Immature natural killer cell (primary cell): ENCODE measurements at regions not wholly inside any gene's neighbourhood (a gene's known extent, or its start where the extent isn't known, plus 50 kb on each side); places are given as distances from the start of the nearest gene placed in this dataset.

Source experiments
- DNase-seq, 3 donors: peaks; one replicate each; pipeline ENCODE4 v3.0.0; 2022; ENCODE audit warnings: mixed read lengths in 1 of 3
- H3K27ac Mint-ChIP-seq, 6 donors: one replicate each; pipeline ENCODE4 v1.8.0; 2020; ENCODE audit warnings: mixed read lengths in 6 of 6, mild to moderate bottlenecking in 5 of 6, inconsistent platforms in 4 of 6, moderate library complexity in 3 of 6
- H3K27me3 Mint-ChIP-seq, 3 donors: one replicate each; pipeline ENCODE4 v1.8.0; 2020 to 2021; ENCODE audit warnings: low read depth in 3 of 3, mild to moderate bottlenecking in 3 of 3, mixed read lengths in 3 of 3, moderate library complexity in 3 of 3, inconsistent platforms in 1 of 3
- H3K36me3 Mint-ChIP-seq, 3 donors: one replicate each; pipeline ENCODE4 v1.8.0; 2020; ENCODE audit warnings: mixed read lengths in 3 of 3, inconsistent platforms in 2 of 3, mild to moderate bottlenecking in 2 of 3
- H3K4me1 Mint-ChIP-seq, 2 donors: one replicate each; pipeline ENCODE4 v1.8.0; 2020; ENCODE audit warnings: inconsistent platforms in 2 of 2, mild to moderate bottlenecking in 2 of 2, mixed read lengths in 2 of 2, moderate library complexity in 1 of 2
- H3K4me3 Mint-ChIP-seq, 5 donors: one replicate each; pipeline ENCODE4 v1.8.0; 2020; ENCODE audit warnings: mild to moderate bottlenecking in 5 of 5, mixed read lengths in 5 of 5, inconsistent platforms in 3 of 5, moderate library complexity in 3 of 5
- H3K9me3 Mint-ChIP-seq, 6 donors: one replicate each; pipeline ENCODE4 v1.8.0; 2020; ENCODE audit warnings: mild to moderate bottlenecking in 6 of 6, mixed read lengths in 6 of 6, inconsistent platforms in 4 of 6, moderate library complexity in 3 of 6

DNA sequence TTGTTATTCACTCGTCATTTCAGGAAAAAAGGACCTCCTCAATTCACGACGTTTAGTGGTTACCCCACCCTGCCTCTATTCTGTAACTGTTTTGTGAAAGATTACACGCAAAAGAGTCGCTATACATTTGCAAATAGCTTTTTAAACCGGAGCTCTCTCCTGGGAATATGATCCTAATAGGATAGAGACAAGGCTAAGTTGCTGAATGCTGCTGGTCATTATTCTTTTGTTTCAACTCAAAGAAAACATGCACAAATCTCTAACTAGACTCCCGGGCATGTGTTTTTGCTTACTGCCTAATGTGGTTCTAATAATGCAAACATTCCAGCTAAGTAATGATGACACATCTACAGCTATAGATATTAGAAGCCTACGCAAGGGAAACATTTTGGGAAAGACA, 214.6 kb upstream of the MDFIC2 start:
- H3K4me1 Mint-ChIP-seq = no peaks in the 10 kb centered on the region
- H3K9me3 Mint-ChIP-seq = no peaks in the 10 kb centered on the region
- DNase-seq = no peak

DNA sequence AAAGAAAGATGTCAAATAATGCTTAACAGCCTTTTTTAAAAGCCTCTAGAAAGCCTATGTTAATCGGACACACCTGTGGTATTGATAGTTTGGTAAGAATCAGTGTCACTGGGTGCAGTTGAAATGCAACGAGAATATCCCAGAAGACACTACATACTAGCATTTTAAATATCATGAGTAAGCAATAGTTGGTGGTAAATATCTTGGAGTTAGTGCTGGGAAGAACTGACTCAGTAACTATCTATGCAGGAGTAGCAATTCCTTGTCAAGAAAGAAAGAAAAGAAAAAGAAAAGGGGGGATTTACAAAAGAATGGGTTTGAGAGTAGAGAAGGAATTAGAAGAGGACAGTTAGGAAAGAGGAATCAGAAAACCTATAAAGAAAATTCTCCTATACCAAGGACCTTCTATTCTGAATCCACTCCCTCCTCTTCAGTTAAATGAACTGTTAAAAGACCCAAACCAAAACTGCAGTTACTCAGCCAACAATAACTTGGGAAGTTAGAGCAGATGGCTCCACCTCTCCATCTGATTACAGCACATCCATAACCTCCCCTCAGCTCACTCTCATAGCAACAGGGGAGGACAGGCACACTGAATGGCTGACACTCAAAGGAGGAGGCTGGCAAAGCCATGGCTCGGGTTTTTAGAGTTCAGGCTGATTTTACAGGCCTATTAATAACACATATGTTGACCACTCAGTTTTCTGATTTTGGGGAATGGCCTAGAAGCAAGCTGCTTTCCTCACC, 207.6 kb upstream of the MDFIC2 start:
- no peak overlapping the region for H3K27ac Mint-ChIP-seq
- H3K4me3 Mint-ChIP-seq = no peak overlapping the region
- no peaks in the 10 kb centered on the region for H3K36me3 Mint-ChIP-seq
- no peak for DNase-seq
- H3K4me1 Mint-ChIP-seq = no peaks in the 10 kb centered on the region
- H3K9me3 Mint-ChIP-seq = peaks cover 0 to 4% (median 0%) of the 10 kb centered on the region in 6 donors
- peaks cover 0 to 3% (median 0%) of the 10 kb centered on the region in 3 donors for H3K27me3 Mint-ChIP-seq

More for the DNA sequence above, 214.6 kb upstream of the MDFIC2 start:
- peaks cover 0 to 3% (median 0%) of the 10 kb centered on the region in 3 donors for H3K27me3 Mint-ChIP-seq
- H3K27ac Mint-ChIP-seq = no peak overlapping the region
- H3K4me3 Mint-ChIP-seq = no peak overlapping the region
- H3K36me3 Mint-ChIP-seq = no peaks in the 10 kb centered on the region

DNA sequence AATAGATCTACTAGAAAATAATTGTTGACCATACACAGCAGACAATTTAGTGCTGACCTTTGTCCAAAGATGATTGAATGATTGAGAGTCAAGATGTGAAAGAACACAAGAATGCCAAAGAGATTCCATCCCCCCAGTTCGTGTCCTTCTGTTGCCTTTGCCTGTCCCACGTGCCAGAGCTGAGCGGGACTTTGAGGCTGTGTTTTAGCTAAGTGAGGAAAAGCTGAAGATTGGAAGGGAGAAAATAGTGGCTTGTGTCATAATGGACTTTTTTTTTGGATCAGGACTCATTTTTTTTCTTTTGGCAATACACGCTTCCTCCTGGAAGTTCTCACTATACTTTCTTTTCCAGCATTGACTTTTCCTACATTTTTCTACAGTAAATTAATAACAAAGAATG, 206.6 kb upstream of the MDFIC2 start:
- no peaks in the 10 kb centered on the region for H3K4me1 Mint-ChIP-seq

DNA sequence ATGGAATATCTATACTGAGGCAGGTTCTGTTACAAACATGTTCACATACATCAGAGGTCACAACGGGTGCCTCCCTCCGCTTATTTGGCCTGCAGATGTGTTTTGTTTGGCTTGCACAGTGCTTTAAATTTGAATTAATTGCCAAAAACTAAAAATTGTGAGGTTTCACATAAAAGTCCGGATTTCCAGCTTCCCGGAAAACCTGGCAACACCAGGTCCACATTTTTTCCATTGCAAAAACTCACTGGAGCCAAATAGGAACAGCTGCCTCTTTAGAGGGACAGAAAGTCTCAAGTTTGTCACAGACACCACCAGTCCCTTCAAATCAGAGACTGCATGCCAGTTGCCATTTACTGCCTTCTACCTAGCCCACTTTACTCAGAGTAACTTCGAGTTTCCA, 205.9 kb upstream of the MDFIC2 start:
- Mint-ChIP-seq H3K4me3 (no peak overlapping the region), H3K36me3 (no peaks in the 10 kb centered on the region), H3K27ac (no peak overlapping the region), H3K4me1 (no peaks in the 10 kb centered on the region), H3K9me3 (peaks cover 0 to 4% (median 0%) of the 10 kb centered on the region in 6 donors), H3K27me3 (peaks cover 0 to 3% (median 2%) of the 10 kb centered on the region in 3 donors)
- DNase-seq = no peak

More for the DNA sequence above, 206.6 kb upstream of the MDFIC2 start:
- H3K9me3 Mint-ChIP-seq = peaks cover 0 to 4% (median 0%) of the 10 kb centered on the region in 6 donors
- no peak for DNase-seq
- no peak overlapping the region for H3K4me3 Mint-ChIP-seq
- H3K36me3 Mint-ChIP-seq = no peaks in the 10 kb centered on the region
- peaks cover 0 to 3% (median 2%) of the 10 kb centered on the region in 3 donors for H3K27me3 Mint-ChIP-seq
- H3K27ac Mint-ChIP-seq = no peak overlapping the region

DNA sequence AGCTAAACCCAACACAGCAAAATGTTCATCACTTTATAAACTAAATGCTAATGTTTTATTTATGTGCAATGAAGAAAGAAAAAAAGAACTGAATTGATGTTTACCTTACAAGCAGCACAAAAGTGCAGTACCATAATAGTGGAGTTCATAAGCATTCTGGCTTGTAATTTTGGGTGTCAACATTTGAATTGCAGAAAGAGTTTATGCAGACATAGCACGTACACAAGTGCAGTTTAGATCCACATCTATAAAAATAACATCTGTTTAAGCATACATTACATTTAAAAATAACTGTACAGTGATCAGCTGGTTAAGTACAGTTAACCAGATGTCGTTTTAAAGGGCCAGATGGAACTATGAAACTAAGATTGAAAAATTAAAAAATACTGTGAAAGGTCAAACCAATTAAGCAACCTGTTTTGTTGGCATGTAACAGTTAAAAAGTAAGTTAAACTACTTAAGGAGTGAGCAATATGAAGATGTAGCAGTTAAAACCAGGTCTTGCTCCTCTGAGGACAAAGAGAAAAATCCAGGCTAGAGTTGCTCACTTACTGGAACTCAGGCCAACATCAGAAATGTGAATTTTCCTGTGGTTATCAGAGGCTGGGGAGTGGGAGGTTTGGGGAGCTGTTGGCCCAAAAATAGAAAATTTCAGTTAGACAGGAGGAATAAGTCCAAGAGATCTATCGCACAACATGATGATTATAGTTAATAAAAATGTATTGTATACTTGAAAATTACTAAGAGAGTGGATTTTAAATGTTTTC, 204.9 kb upstream of the MDFIC2 start:
- no peaks in the 10 kb centered on the region for H3K4me1 Mint-ChIP-seq
- H3K4me3 Mint-ChIP-seq = no peak overlapping the region
- peaks cover 0 to 2% (median 2%) of the 10 kb centered on the region in 3 donors for H3K27me3 Mint-ChIP-seq
- DNase-seq = no peak
- peaks cover 0 to 4% (median 0%) of the 10 kb centered on the region in 6 donors for H3K9me3 Mint-ChIP-seq
- H3K36me3 Mint-ChIP-seq = no peaks in the 10 kb centered on the region
- no peak overlapping the region for H3K27ac Mint-ChIP-seq

DNA sequence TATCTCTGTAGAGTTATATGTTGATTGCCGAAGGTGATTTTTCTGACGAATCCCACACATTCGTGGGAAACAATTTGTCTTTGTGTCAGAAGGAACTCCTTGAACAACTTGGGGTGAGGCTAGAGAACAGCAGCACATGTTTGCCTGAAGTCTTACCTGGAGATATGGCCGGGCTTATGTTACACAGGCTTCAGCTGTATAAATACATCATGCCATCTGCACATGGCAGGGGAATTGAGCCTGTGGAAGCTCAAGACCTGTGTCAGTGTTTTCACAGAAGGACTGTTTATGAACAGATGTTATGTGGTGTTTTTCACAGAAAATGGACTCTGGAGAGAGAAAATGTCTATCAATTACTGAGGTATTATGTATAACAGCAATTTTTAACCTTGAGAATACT, 203.6 kb upstream of the MDFIC2 start:
- Mint-ChIP-seq H3K36me3 (no peaks in the 10 kb centered on the region), H3K4me3 (no peak overlapping the region), H3K27ac (no peak overlapping the region), H3K9me3 (peaks cover 0 to 4% (median 0%) of the 10 kb centered on the region in 6 donors), H3K27me3 (peaks cover 0 to 2% (median 0%) of the 10 kb centered on the region in 3 donors), H3K4me1 (no peaks in the 10 kb centered on the region)
- DNase-seq = no peak

DNA sequence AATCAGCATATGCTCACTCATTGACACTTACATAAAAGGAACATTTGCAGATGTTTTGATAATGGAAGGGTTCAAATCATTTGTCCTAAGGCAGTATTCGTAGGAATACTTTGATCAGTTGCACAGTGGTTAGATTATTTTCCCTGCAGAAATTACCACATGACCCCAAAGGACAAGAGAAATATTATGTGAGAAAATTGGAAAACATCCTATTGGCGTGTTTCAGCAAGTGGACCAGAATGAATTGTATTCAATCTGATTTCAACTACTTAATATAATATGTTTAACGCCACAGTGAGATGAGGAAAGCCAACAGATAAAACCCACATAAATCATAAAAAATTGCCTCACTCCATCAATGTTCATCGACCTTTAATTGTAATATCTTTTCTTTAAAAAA, 195.0 kb upstream of the MDFIC2 start:
- Mint-ChIP-seq H3K36me3 (no peaks in the 10 kb centered on the region), H3K27ac (no peak overlapping the region), H3K27me3 (no peaks in the 10 kb centered on the region), H3K4me3 (no peak overlapping the region), H3K4me1 (no peaks in the 10 kb centered on the region), H3K9me3 (peaks cover 0 to 1% (median 0%) of the 10 kb centered on the region in 6 donors)
- no peak for DNase-seq

DNA sequence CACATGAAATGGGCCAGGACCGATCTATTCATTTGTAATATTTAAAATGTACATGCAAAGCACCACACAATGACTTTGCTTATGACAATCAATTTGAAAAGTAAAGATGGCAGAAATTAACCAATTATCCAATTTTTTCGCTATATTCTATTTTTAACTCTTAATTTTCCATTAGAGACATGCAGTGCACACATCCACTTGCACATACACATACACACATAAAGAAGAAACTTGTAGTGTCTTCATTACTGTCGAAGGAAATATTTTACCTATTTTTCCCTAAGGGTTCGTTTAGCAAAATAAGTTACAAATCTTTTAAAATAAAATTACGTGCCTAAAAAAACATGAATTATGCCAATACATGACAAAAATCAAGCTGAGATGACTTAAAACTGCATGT, 194.3 kb upstream of the MDFIC2 start:
- no peak overlapping the region for H3K27ac Mint-ChIP-seq
- no peak overlapping the region for H3K4me3 Mint-ChIP-seq
- peaks cover 0 to 1% (median 0%) of the 10 kb centered on the region in 6 donors for H3K9me3 Mint-ChIP-seq
- peaks cover 0 to 3% (median 1%) of the 10 kb centered on the region in 3 donors for H3K27me3 Mint-ChIP-seq
- no peak for DNase-seq
- no peaks in the 10 kb centered on the region for H3K36me3 Mint-ChIP-seq
- no peaks in the 10 kb centered on the region for H3K4me1 Mint-ChIP-seq

DNA sequence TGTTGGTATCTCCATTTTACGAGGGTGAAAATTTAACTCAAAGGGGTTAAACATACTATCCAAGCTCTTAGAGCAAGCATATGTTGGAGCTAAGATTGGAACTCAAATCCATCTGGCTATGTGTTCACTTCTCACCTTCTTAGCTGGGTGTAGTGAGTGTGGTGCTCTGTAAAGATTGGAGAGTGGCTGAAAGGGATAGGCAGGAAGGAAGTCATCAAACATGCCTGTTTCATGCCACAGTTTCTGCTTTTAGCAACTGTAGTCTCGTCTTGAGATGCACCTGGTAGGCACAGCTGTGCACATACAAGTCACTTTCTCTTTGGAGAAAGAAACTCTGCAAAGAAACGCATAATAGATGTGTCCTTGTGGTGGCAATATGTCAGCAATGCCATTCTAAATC, 189.1 kb upstream of the MDFIC2 start:
- H3K27me3 Mint-ChIP-seq = peaks cover 0 to 3% (median 1%) of the 10 kb centered on the region in 3 donors
- no peak overlapping the region for H3K4me3 Mint-ChIP-seq
- H3K27ac Mint-ChIP-seq = no peak overlapping the region
- H3K36me3 Mint-ChIP-seq = no peaks in the 10 kb centered on the region
- H3K9me3 Mint-ChIP-seq = peaks cover 0 to 1% (median 0%) of the 10 kb centered on the region in 6 donors
- no peaks in the 10 kb centered on the region for H3K4me1 Mint-ChIP-seq
- DNase-seq = no peak

DNA sequence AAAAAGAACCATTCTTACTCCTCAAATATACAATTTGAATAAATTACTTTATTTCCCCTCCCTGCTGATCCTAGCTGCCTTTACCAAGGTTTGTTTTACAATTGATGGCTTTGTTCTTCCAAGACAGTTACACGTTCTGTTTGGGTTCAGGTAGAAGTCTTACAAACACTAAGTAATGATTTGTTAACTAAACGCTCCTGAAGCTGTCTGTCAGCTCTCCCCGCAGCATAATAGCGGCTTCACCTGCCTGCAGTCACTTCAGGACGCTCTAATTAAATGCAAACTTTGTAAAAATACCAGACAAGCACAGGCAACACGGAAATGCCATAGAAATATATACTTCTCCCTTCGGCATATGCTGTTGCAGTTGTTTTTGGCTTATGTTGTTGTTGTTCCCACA, 176.4 kb upstream of the MDFIC2 start:
- Mint-ChIP-seq H3K27ac (no peak overlapping the region), H3K4me1 (no peaks in the 10 kb centered on the region), H3K27me3 (peaks cover 0 to 2% (median 0%) of the 10 kb centered on the region in 3 donors), H3K36me3 (no peaks in the 10 kb centered on the region), H3K9me3 (peaks cover 0 to 12% (median 4%) of the 10 kb centered on the region in 6 donors), H3K4me3 (no peak overlapping the region)
- no peak for DNase-seq

DNA sequence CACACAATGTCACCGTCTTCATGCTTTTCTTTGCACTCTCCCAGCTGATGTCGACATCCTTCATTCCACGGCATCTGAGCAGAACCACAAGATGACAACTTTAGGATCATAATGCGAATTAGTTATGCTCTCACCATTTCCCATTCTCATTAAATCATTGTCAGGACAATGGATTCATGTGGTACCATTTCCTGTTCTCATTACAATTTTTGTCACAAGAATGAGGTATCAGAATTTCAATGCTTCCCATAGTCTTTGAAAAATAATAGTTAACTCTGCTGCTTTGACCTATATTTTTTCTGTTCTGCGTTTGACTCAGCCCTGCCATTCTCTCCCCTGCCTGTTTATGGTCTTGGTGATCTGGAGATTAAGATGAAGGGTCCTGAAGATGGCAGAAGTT, 175.7 kb upstream of the MDFIC2 start:
- Mint-ChIP-seq H3K9me3 (peaks cover 0 to 12% (median 4%) of the 10 kb centered on the region in 6 donors), H3K36me3 (no peaks in the 10 kb centered on the region), H3K27ac (no peak overlapping the region), H3K4me3 (no peak overlapping the region), H3K4me1 (no peaks in the 10 kb centered on the region), H3K27me3 (peaks cover 0 to 2% (median 0%) of the 10 kb centered on the region in 3 donors)
- DNase-seq = no peak

DNA sequence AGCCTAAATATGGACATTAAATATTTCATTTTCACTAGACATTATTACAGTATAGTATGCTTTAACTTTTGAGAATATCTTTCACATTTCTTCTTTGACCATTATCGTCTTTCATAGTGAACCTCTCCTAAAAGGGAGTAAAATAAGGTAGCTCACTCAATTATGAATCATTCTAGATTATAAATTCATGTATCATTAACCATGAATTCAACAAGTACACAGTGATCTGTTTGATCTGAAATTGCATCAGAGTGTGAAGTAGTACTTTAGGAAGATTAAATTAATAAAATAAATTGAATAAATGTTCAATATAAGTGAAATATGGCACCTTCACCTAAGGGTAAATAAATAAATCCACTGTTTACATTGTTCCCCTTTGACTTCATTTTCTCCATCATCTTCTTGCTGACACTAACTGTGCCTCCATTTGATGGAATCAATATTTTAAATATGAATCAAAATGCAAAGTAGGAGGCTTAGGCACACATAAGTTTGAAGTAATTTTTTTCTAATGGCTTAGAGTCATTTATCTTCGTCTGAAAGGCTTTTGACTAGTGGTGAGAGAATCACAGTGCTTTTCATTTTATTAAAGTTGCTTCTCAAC, 174.1 kb upstream of the MDFIC2 start:
- no peak overlapping the region for H3K4me3 Mint-ChIP-seq
- no peaks in the 10 kb centered on the region for H3K36me3 Mint-ChIP-seq
- peaks cover 0 to 12% (median 5%) of the 10 kb centered on the region in 6 donors for H3K9me3 Mint-ChIP-seq
- no peak for DNase-seq
- no peak overlapping the region for H3K27ac Mint-ChIP-seq
- no peaks in the 10 kb centered on the region for H3K4me1 Mint-ChIP-seq
- H3K27me3 Mint-ChIP-seq = peaks cover 0 to 3% (median 0%) of the 10 kb centered on the region in 3 donors

DNA sequence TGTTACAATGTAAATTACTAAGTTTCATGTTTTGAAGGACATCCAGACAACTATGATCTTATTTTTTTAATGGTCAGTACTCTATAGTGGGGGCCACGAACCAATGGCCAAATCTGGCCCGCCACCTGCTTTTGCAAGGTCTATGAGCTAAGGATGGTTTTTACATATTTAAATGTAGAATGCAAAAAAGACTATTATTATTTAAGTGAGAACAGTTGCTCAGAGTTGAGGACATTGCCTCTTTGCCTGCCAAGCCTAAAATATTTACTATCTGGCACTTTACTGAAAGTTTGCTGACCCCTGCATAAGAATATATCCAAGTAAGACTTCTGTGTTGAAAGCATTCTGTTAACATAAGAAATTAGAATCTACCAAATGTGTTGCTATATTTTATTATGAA, 163.7 kb upstream of the MDFIC2 start:
- no peaks in the 10 kb centered on the region for H3K36me3 Mint-ChIP-seq
- no peak for DNase-seq
- no peak overlapping the region for H3K4me3 Mint-ChIP-seq
- H3K4me1 Mint-ChIP-seq = no peaks in the 10 kb centered on the region
- no peak overlapping the region for H3K27ac Mint-ChIP-seq
- H3K9me3 Mint-ChIP-seq = peaks cover 0 to 10% (median 3%) of the 10 kb centered on the region in 6 donors
- peaks cover 0 to 4% (median 2%) of the 10 kb centered on the region in 3 donors for H3K27me3 Mint-ChIP-seq
